Embryonic facial prominence (tissue), 1 donor: ENCODE measurements at regions not wholly inside any gene's neighbourhood (a gene's known extent, or its start where the extent isn't known, plus 50 kb on each side); places are given as distances from the start of the nearest gene placed in this dataset.
"Not testable (repeated sequence)": the region's sequence is repeated elsewhere in the genome, so short reads cannot be mapped to it uniquely, and the experiment has no call there.

Experiments used
- DNase-seq: peaks from one replicate; pipeline ENCODE4 v3.0.0-alpha.2; 2016; ENCODE audit errors: extremely low spot score

DNA sequence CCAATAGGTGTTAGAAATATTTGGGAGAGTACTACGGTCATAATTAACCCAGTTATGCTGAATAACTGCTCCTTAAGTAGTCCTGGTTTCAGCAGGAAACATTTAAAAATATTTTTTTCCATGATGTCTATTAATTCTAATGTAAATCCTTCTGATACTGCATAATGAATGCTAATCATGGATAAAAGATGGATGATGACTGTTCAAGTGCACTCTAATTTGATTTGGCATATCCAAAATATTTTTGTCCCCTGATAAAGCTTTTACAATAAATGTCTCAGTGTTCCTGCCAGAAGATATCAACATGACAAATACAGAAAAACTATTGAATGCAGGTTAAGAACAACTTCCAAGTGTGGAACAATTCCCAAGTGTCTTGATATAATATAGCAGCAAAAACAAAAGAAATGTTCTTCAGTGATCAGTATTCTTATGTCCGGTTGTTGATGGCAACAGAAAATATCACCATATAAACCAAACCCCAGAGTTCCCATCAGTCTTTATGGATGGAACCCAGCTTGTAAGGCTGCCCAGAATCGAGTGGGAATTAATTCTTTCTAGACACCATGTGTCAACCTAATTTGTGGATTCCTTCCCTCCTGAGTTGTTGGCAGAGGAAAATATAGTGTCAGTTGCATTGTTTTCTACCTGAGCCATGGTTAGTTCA lies 205.4 kb upstream of the GK2 start:
- no peak for DNase-seq

- no peak for DNase-seq
Measured at GRCh38 chr4:79611026-79611425, 203.0 kb upstream of the GK2 start.

GRCh38 chr4:79609817-79610216 lies 201.8 kb upstream of the GK2 start:
- DNase-seq: no peak

- DNase-seq: no peak
Measured at GRCh38 chr4:79607979-79608378, 200.0 kb upstream of the GK2 start.

DNA sequence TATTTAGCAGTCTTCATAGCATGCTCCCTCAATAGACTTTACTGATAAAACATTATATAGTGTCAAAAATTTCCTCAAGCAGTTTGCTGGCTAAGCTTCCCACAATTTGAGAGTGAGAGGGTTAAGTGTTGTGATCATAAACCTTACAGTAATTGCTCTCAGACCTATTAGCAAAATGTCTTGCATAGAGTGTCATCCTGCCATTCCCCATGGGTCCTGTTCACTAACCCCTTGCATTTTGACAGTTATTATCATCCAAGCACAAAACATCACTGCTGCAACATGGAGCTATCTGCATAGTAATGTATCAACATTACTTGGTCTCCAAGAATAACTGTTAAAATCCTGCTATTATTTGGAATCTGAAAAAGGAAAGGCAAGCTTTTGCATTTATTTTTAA lies 196.1 kb upstream of the GK2 start:
- no peak for DNase-seq

GRCh38 chr4:79603681-79604080 lies 195.7 kb upstream of the GK2 start:
- no peak for DNase-seq

DNA sequence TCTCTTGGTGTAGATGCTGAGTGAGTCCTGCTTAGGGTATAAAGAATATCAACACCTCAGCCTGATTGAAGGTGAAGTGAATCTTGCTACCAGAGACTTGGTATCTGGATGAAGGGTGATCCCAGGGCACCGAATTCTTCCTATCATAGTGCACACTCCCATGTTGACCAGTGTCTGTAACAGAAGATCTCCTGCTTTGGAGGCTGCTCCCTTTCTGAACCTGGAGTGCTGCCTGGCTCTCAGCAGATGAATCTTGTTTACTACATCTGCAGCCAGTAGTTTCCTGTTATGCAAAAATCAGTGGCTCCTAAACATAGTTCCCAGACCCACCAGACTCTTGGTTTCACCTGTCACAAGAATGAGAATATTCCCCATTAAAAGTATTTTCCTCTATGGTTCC lies 191.7 kb upstream of the GK2 start:
- DNase-seq: no peak

DNA sequence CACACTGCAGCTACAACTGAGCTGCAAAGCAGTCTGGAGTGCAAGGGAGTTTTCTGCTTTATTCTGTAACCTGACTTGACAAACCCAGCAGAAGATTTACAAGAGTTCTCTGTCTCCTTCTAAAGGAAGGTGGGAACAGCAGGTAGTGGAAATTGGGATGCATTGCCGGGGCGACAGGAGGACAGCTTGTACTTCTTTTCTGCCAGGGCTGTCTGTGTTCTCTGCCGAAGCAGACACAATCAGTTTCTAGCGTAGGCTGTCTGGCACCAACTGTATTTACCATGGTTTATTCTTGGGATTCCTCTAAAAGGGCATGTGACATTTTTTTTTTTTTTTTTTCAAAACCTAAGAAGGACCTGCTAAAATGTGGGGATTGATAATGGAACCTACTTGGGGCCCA lies 190.8 kb upstream of the GK2 start:
- no peak for DNase-seq

GRCh38 chr4:79598214-79598613 lies 190.2 kb upstream of the GK2 start:
- DNase-seq: no peak

- no peak for DNase-seq
Measured at GRCh38 chr4:79597266-79597665, 189.2 kb upstream of the GK2 start.

DNA sequence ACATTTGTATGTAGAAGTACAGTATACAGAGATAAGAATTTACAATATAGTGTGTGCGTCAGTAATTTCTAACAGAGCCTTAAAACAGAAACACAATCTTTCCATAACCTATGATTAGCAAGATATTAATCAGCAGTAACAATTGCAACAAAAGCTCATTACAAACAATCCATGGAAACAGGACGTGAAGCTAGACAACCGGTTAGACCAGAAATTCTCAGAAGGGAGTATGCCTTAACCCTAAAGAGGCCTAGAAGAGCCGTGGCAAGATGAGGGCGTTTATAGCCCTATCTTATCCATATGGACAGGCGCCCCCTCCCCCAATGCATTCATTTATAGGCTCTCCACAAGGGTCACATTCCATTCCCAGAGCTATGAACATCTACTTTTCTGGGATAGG lies 184.2 kb upstream of the GK2 start:
- DNase-seq: not testable (repeated sequence)

DNA sequence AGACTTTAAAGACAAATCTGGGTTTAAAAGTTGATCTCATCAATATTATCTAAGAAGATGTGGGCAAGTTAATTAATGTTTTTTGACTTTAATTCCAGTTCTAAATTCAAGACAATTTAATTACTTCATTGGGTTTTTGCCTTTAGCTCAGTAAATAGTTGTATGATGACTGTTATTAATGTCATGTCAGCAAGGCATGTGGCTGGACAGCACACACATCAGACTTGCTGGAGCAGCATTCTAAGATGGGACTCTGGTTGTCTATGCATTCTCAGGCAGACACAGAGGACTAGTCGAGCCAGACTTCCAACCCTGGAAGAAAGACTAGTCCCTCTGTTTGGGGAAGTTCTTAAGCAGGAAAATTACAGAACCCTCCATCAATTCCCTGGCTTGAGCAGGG lies 180.7 kb upstream of the GK2 start:
- no peak for DNase-seq

DNA sequence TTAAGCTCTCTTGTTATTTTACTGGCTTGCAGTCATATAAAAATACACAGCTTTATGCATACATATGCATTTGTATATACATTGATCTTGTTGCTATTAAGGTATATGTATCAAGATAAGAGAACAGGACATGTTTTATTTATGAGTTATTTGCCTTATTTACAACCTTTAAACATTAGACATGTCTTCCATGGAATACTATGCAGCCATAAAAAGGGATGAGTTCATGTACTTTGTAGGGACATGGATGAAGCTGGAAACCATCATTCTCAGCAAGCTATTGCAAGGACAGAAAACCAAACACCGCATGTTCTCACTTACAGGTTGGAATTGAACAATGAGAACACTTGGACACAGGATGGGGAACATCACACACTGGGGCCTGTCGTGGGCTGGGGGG lies 179.2 kb upstream of the GK2 start:
- DNase-seq: not testable (repeated sequence)

GRCh38 chr4:79585834-79586233 lies 177.8 kb upstream of the GK2 start:
- no peak for DNase-seq

- DNase-seq: no peak
Measured at GRCh38 chr4:79585330-79585729, 177.3 kb upstream of the GK2 start.

DNA sequence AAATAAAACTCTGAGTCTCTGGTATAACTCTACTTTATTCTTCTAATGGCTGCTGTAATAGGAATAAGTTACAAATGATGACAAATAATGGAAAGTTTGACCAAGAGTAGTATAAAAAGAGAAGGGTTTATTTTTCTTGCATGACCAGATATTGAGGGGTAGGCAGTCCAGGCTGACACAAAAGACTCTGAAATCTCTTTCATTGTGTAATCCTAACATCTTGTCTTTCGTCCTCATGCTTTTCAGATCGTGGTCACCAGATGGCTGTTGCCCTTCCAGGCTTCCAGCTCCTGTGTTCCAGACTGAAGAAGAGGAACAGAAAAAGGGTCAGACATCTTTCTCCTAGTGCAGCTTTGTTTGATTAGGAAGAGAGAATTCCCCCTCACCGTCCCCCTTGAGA lies 176.9 kb upstream of the GK2 start:
- no peak for DNase-seq

GRCh38 chr4:79584352-79584751 lies 176.3 kb upstream of the GK2 start:
- DNase-seq: no peak

- DNase-seq: no peak
Measured at GRCh38 chr4:79578606-79579005, 170.6 kb upstream of the GK2 start.

DNA sequence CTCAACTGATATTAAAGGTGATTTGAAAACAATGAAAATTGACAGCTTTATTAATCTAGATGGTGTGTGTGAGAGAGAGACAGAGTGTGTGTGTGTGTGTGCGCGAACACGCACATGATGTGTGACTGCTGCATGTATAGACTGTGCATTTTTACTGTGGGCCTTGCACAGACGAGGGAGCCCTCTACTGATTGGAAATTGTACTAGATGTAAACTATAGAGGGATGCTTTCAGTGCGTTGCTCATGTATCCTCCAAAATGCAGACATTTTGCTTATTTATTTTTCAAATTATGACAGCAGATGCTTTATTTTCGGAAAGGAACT lies 168.4 kb upstream of the GK2 start:
- DNase-seq: peak; percentile 38

GRCh38 chr4:79575709-79576428 lies 167.8 kb upstream of the GK2 start:
- no peak for DNase-seq

DNA sequence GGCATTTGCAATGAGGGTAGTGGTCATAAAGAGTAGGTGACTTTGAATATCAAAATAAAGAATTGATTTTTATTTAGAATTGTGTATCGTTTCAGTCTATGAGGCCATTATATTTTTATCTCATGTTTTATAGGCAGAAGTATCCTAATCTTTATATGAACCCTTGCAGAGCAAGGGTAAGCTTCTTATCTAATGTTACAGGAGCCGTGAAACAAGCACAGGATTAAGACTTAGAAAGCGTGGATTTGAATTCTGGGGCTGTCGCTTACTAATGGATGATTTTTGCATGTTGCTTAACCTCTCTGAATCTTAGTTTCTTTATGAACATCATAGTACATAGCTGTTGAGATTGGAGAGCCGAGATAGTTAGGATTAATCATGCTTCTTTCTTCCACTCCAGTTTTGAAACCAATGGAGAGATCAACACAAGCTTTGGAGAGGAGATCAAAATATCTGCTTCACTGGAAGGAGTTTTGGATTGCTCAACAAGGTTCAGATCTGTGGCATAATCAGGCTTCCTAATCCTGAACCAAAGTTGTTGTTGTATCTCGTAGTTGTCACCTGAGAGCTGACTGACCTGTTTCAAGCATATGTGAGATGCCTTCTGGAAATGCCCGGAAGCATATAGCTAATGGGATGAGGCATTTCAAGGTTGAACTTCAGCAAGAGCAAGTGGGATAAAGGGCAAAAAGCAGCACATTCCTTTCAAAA lies 166.9 kb upstream of the GK2 start:
- DNase-seq: no peak

DNA sequence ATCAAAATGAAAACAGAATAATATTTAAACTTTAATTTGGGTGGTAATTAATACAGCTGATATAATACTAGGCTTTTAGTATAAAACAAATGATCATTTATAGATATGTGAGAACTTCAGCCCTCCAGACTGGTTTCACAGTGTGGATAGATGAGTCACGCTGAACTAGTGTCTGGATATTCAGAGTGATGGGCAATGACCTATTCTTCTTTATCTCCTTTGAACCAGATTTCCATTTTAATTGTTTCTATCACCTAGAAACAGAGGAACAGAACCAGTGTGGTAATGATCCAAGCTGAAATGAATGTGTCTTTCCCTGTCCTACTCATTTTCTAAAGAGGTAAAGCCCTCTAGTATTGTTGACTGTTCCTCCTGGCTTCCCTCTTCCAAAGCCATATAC lies 155.2 kb upstream of the GK2 start:
- no peak for DNase-seq

GRCh38 chr4:79561751-79562150 lies 153.7 kb upstream of the GK2 start:
- DNase-seq: no peak
